Posterior vena cava (tissue), 2 donors: ENCODE measurements at regions not wholly inside any gene's neighbourhood (a gene's known extent, or its start where the extent isn't known, plus 50 kb on each side); places are given as distances from the start of the nearest gene placed in this dataset.

Experiments used
- DNase-seq: peaks from one replicate; pipeline ENCODE4 v3.0.0-alpha.2; 2020; ENCODE audit warnings: low spot score
- intact Hi-C, 2 donors: fragments of 100-400 bp; cut with DNase I; formaldehyde crosslinking; loops; one replicate each; pipeline versions ENCODE4 v1.14.1 to v1.14.2; 2022 to 2023
- donor health status: DM: yes; HTN: yes; CAD: no.
- donor health status: DM: yes; HTN: yes; CAD: no.

- no peak for DNase-seq
- intact Hi-C loops, result no loop called here
Observed at GRCh38 chr6:203661-204060, 88.6 kb upstream of the DUSP22 start.

- DNase-seq, result no peak
- intact Hi-C loops, result no loop called here
Observed at GRCh38 chr6:206264-206663, 86.0 kb upstream of the DUSP22 start.

- intact Hi-C loops, result no loop called here
- DNase-seq, result no peak
Observed at GRCh38 chr6:208364-208763, 83.9 kb upstream of the DUSP22 start.

- DNase-seq, result no peak
- intact Hi-C loops, result no loop called here
Observed at GRCh38 chr6:208938-209337, 83.3 kb upstream of the DUSP22 start.

- intact Hi-C loops, result no loop called here
Observed at GRCh38 chr6:209432-210103, 82.7 kb upstream of the DUSP22 start.

GRCh38 chr6:210104-210456 lies 82.2 kb upstream of the DUSP22 start:
- intact Hi-C loops, result no loop called here
- no peak for DNase-seq

More at GRCh38 chr6:209432-210103, 82.7 kb upstream of the DUSP22 start:
- no peak for DNase-seq

GRCh38 chr6:210778-211374 lies 81.4 kb upstream of the DUSP22 start:
- intact Hi-C loops, result no loop called here
- peak; percentile 42 for DNase-seq

GRCh38 chr6:211871-212497 lies 80.3 kb upstream of the DUSP22 start:
- intact Hi-C loops, result no loop called here
- DNase-seq, result no peak

GRCh38 chr6:213284-213683 lies 79.0 kb upstream of the DUSP22 start:
- peak; percentile 3 for DNase-seq
- intact Hi-C loops, result no loop called here

GRCh38 chr6:214428-214827 lies 77.9 kb upstream of the DUSP22 start:
- intact Hi-C loops, result no loop called here
- peak; percentile 37 for DNase-seq

GRCh38 chr6:215335-216034 lies 76.8 kb upstream of the DUSP22 start:
- intact Hi-C loops, result no loop called here

GRCh38 chr6:217048-217659 lies 75.1 kb upstream of the DUSP22 start:
- no peak for DNase-seq
- intact Hi-C loops, result no loop called here

More at GRCh38 chr6:215335-216034, 76.8 kb upstream of the DUSP22 start:
- DNase-seq, result peak; percentile 59

GRCh38 chr6:218153-219018 lies 73.9 kb upstream of the DUSP22 start:
- no peak for DNase-seq
- intact Hi-C loops, result no loop called here

GRCh38 chr6:219019-219570 lies 73.2 kb upstream of the DUSP22 start:
- DNase-seq, result no peak
- intact Hi-C loops, result no loop called here

- intact Hi-C loops, result no loop called here
- DNase-seq, result peak; percentile 93
Observed at GRCh38 chr6:219641-220198, 72.6 kb upstream of the DUSP22 start.

- DNase-seq, result no peak
- intact Hi-C loops, result no loop called here
Observed at GRCh38 chr6:220312-220711, 72.0 kb upstream of the DUSP22 start.

- intact Hi-C loops, result no loop called here
- DNase-seq, result no peak
Observed at GRCh38 chr6:220721-221475, 71.4 kb upstream of the DUSP22 start.
